ENCODE measurements at regions not wholly inside any gene's neighbourhood (a gene's known extent, or its start where the extent isn't known, plus 50 kb on each side); places are given as distances from the start of the nearest gene placed in this dataset.

- Mint-ChIP-seq H3K4me1 (no peaks in the 10 kb centered on the region), H3K4me3 (no peak overlapping the region), H3K9me3 (peaks cover 6% of the 10 kb centered on the region), H3K36me3 (ENCODE audit: low read depth) (no peaks in the 10 kb centered on the region), H3K27me3 (no peaks in the 10 kb centered on the region), H3K27ac (no peak overlapping the region)
- no peak for TF ChIP-seq CTCF (IDR thresholded peaks at IDR 0.05)
- DNase-seq, result no peak
- ATAC-seq (ENCODE audit: low read depth), result no peak
- ChIA-PET POLR2A (no interaction called here), CTCF (no interaction called here)
- intact Hi-C loops (cut with micrococcal nuclease), result no loop called here
Measured at GRCh38 chr9:78505546-78505945, 208.6 kb downstream of the PSAT1 start.

GRCh38 chr9:78507037-78507436 is 210.1 kb downstream of the PSAT1 start:
- Mint-ChIP-seq H3K27me3 (no peaks in the 10 kb centered on the region), H3K36me3 (ENCODE audit: low read depth) (no peaks in the 10 kb centered on the region), H3K4me3 (no peak overlapping the region), H3K4me1 (no peaks in the 10 kb centered on the region), H3K27ac (no peak overlapping the region), H3K9me3 (peaks cover 6% of the 10 kb centered on the region)
- ChIA-PET CTCF (no interaction called here), POLR2A (no interaction called here)
- DNase-seq (no peak), ATAC-seq (ENCODE audit: low read depth) (no peak)
- TF ChIP-seq CTCF (IDR thresholded peaks at IDR 0.05), result no peak
- intact Hi-C loops (cut with micrococcal nuclease), result no loop called here

- ATAC-seq (ENCODE audit: low read depth) (no peak), DNase-seq (no peak)
- H3K27ac Mint-ChIP-seq, result no peak overlapping the region
- H3K9me3 Mint-ChIP-seq, result peaks cover 3% of the 10 kb centered on the region
- no peak overlapping the region for H3K4me3 Mint-ChIP-seq
- intact Hi-C loops (cut with micrococcal nuclease), result no loop called here
- H3K4me1 Mint-ChIP-seq, result no peaks in the 10 kb centered on the region
- no peaks in the 10 kb centered on the region for H3K36me3 Mint-ChIP-seq (ENCODE audit: low read depth)
- peaks cover 5% of the 10 kb centered on the region for H3K27me3 Mint-ChIP-seq
- ChIA-PET POLR2A (no interaction called here), CTCF (no interaction called here)
- TF ChIP-seq CTCF (IDR thresholded peaks at IDR 0.05), result no peak
Measured at GRCh38 chr9:78510035-78510434, 213.1 kb downstream of the PSAT1 start.

DNA sequence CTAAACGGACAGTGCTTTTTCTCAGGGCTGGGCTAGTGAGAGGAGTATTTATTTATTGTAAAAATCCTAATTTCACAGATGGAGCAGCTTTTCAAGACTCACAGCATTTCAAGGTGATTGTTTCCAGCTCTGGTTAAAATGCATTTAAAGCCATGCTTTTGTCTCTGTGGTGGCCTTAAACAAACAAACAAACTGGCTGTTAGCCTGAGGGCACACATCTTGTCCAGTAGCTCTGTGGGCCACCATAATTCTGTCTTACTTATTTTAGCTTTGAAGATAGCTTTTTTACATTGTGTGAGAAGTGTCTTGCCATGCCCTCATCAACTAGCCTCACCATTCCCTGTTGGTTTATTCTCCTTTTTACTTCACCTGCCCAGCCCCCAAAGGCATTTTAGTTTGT is 218.2 kb downstream of the PSAT1 start:
- intact Hi-C loops (cut with micrococcal nuclease), result no loop called here
- Mint-ChIP-seq H3K36me3 (ENCODE audit: low read depth) (no peaks in the 10 kb centered on the region), H3K4me1 (no peaks in the 10 kb centered on the region), H3K27ac (no peak overlapping the region), H3K9me3 (peaks cover 2% of the 10 kb centered on the region), H3K4me3 (no peak overlapping the region), H3K27me3 (peaks cover 10% of the 10 kb centered on the region)
- CTCF ChIA-PET, result no interaction called here
- DNase-seq (no peak), ATAC-seq (ENCODE audit: low read depth) (no peak)
- POLR2A ChIA-PET, result no interaction called here
- no peak for TF ChIP-seq CTCF (IDR thresholded peaks at IDR 0.05)

GRCh38 chr9:78519786-78520185 is 222.9 kb downstream of the PSAT1 start:
- ChIA-PET CTCF (no interaction called here), POLR2A (no interaction called here)
- Mint-ChIP-seq H3K36me3 (ENCODE audit: low read depth) (no peaks in the 10 kb centered on the region), H3K27ac (no peak overlapping the region), H3K4me1 (no peaks in the 10 kb centered on the region), H3K4me3 (no peak overlapping the region), H3K9me3 (peaks cover 21% of the 10 kb centered on the region), H3K27me3 (peaks cover 4% of the 10 kb centered on the region)
- intact Hi-C loops (cut with micrococcal nuclease), result no loop called here
- no peak for TF ChIP-seq CTCF (IDR thresholded peaks at IDR 0.05)
- no peak for ATAC-seq (ENCODE audit: low read depth)
- DNase-seq, result no peak
